ENCODE measurements at regions not wholly inside any gene's neighbourhood (a gene's known extent, or its start where the extent isn't known, plus 50 kb on each side); places are given as distances from the start of the nearest gene placed in this dataset.

- TF ChIP-seq CTCF (conservative IDR thresholded peaks at IDR 0.05; ENCODE audit: low read length): no peak
- no peak for TF ChIP-seq EZH2phosphoT487 (IDR thresholded peaks at IDR 0.05; ENCODE audit: borderline replicate concordance)
Measured at GRCh38 chr12:78684419-78684818, 180.2 kb upstream of the SYT1 start.

Data from Loucy (cell line).